ENCODE measurements at regions not wholly inside any gene's neighbourhood (a gene's known extent, or its start where the extent isn't known, plus 50 kb on each side); places are given as distances from the start of the nearest gene placed in this dataset.

- no peak for DNase-seq (ENCODE audit: low spot score)
These were observed 191.7 kb upstream of the RNF32 start for GRCh38 chr7:156448918-156449317.

GRCh38 chr7:156446990-156447389, 193.6 kb upstream of the RNF32 start:
- no peak for DNase-seq (ENCODE audit: low spot score)

- DNase-seq (ENCODE audit: low spot score): no peak
These were observed 194.4 kb upstream of the RNF32 start for GRCh38 chr7:156445997-156446761.

- no peak for DNase-seq (ENCODE audit: low spot score)
These were observed 198.1 kb upstream of the RNF32 start for GRCh38 chr7:156442516-156442915.

- no peak for DNase-seq (ENCODE audit: low spot score)
These were observed 200.1 kb upstream of the RNF32 start for GRCh38 chr7:156440456-156440855.

GRCh38 chr7:156438011-156438410, 202.6 kb upstream of the RNF32 start:
- DNase-seq (ENCODE audit: low spot score): no peak

- no peak for DNase-seq (ENCODE audit: low spot score)
These were observed 203.5 kb upstream of the RNF32 start for GRCh38 chr7:156437021-156437614.

- DNase-seq (ENCODE audit: low spot score): no peak
These were observed 204.9 kb upstream of the RNF32 start for GRCh38 chr7:156435486-156436231.

- DNase-seq (ENCODE audit: low spot score): no peak
These were observed 205.9 kb upstream of the RNF32 start for GRCh38 chr7:156434706-156435105.

GRCh38 chr7:156432018-156432417, 208.6 kb upstream of the RNF32 start:
- no peak for DNase-seq (ENCODE audit: low spot score)

GRCh38 chr7:156430109-156430508, 210.5 kb upstream of the RNF32 start:
- no peak for DNase-seq (ENCODE audit: low spot score)

- DNase-seq (ENCODE audit: low spot score): no peak
These were observed 211.1 kb upstream of the RNF32 start for GRCh38 chr7:156429514-156429913.

- no peak for DNase-seq (ENCODE audit: low spot score)
These were observed 216.7 kb upstream of the RNF32 start for GRCh38 chr7:156423876-156424275.

GRCh38 chr7:156420496-156420895, 220.1 kb upstream of the RNF32 start:
- DNase-seq (ENCODE audit: low spot score): no peak

- DNase-seq (ENCODE audit: low spot score): no peak
These were observed 220.8 kb upstream of the RNF32 start for GRCh38 chr7:156419782-156420181.

GRCh38 chr7:156402255-156402654, 238.3 kb upstream of the RNF32 start:
- DNase-seq (ENCODE audit: low spot score): no peak

GRCh38 chr7:156401617-156402016, 239.0 kb upstream of the RNF32 start:
- no peak for DNase-seq (ENCODE audit: low spot score)

- no peak for DNase-seq (ENCODE audit: low spot score)
These were observed 240.5 kb upstream of the RNF32 start for GRCh38 chr7:156400046-156400445.

- DNase-seq (ENCODE audit: low spot score): no peak
These were observed 243.3 kb upstream of the RNF32 start for GRCh38 chr7:156397249-156397648.

- no peak for DNase-seq (ENCODE audit: low spot score)
These were observed 251.4 kb upstream of the RNF32 start for GRCh38 chr7:156389116-156389692.

GRCh38 chr7:156386097-156386496, 254.5 kb upstream of the RNF32 start:
- DNase-seq (ENCODE audit: low spot score): peak; percentile 74

- DNase-seq (ENCODE audit: low spot score): no peak
These were observed 255.9 kb upstream of the RNF32 start for GRCh38 chr7:156384706-156385105.

- no peak for DNase-seq (ENCODE audit: low spot score)
These were observed 257.0 kb upstream of the RNF32 start for GRCh38 chr7:156383526-156383925.

Data from iPS-NIHi11 (cell line).